ENCODE measurements at regions not wholly inside any gene's neighbourhood (a gene's known extent, or its start where the extent isn't known, plus 50 kb on each side); places are given as distances from the start of the nearest gene placed in this dataset.

- H2AFZ ChIP-seq (ENCODE audit: low read length): no peak overlapping the region
- no peak overlapping the region for H3K9ac ChIP-seq (ENCODE audit: extremely low read depth, insufficient read length, low read length)
- no peak overlapping the region for H4K91ac ChIP-seq (ENCODE audit: insufficient read length, low read depth, low read length)
- H3K27ac ChIP-seq (ENCODE audit: insufficient read length, low read depth, low read length): no peak overlapping the region
- no peaks in the 10 kb centered on the region for H3K4me1 ChIP-seq (ENCODE audit: insufficient read depth, low read length)
- no peak for TF ChIP-seq CTCF (conservative IDR thresholded peaks at IDR 0.05)
- H3K23ac ChIP-seq (ENCODE audit: insufficient read length, low read depth, low read length): no peak overlapping the region
- no peak overlapping the region for H3K18ac ChIP-seq (ENCODE audit: insufficient read length, low read depth, low read length)
- WGBS (ENCODE audit: extremely low coverage, insufficient read length, low lambda C conversion rate): no CpG with 5 or more reads among the region's 2 CpGs
- H2BK12ac ChIP-seq (ENCODE audit: insufficient read length, low read depth, low read length): no peak overlapping the region
- no peak overlapping the region for H3K4ac ChIP-seq (ENCODE audit: low read depth, low read length)
- no peak overlapping the region for H3K56ac ChIP-seq (ENCODE audit: insufficient read length, low read depth, low read length)
- Mint-ChIP-seq H3K9me3 (peaks cover 0 to 3% of the 10 kb centered on the region in 2 experiments; a peak in 2 of 5 replicates), H3K36me3 (ENCODE audit: insufficient read depth in 1 of 3, low read depth in 3 of 3) (no peaks in the 10 kb centered on the region; a peak in 3 of 7 replicates), H3K27ac (no peak overlapping the region), H3K4me1 (peaks cover 4 to 5% of the 10 kb centered on the region in 2 experiments; a peak in 3 of 4 replicates), H3K27me3 (ENCODE audit: low read depth) (no peaks in the 10 kb centered on the region), H3K4me3 (no peak overlapping the region)
- no peaks in the 10 kb centered on the region for H3K79me2 ChIP-seq (ENCODE audit: insufficient read depth, low read length)
- no peak overlapping the region for H2BK5ac ChIP-seq (ENCODE audit: insufficient read length, low read length)
- H2BK20ac ChIP-seq (ENCODE audit: low read depth, low read length, poor library complexity, severe bottlenecking): no peak overlapping the region
- H4K20me1 ChIP-seq (ENCODE audit: control insufficient read depth, insufficient read depth, insufficient read length): no peaks in the 10 kb centered on the region
- no peak for DNase-seq
- no peaks in the 10 kb centered on the region for H3K27me3 ChIP-seq (ENCODE audit: insufficient read depth, low read length)
- no peak overlapping the region for H3K14ac ChIP-seq (ENCODE audit: insufficient read depth, low read length)
- no peak overlapping the region for H3T11ph ChIP-seq (ENCODE audit: low read length)
- H4K5ac ChIP-seq (ENCODE audit: insufficient read length, low read depth, low read length): no peak overlapping the region
- H2AK5ac ChIP-seq (ENCODE audit: insufficient read length, low read length): no peak overlapping the region
- H4K8ac ChIP-seq (replicated peaks; ENCODE audit: insufficient read length, low read depth, low read length): no peak overlapping the region
- H3K23me2 ChIP-seq (ENCODE audit: insufficient read length, low read depth, low read length, poor library complexity, severe bottlenecking): no peaks in the 10 kb centered on the region
- no peaks in the 10 kb centered on the region for H3K79me1 ChIP-seq (ENCODE audit: insufficient read depth, low read depth, low read length, poor library complexity, severe bottlenecking)
- H3K9me3 ChIP-seq (ENCODE audit: control insufficient read depth, low read depth, low read length): no peaks in the 10 kb centered on the region
- H2BK120ac ChIP-seq (ENCODE audit: low read depth, low read length, poor library complexity, severe bottlenecking): no peak overlapping the region
- no peak overlapping the region for H3K4me2 ChIP-seq (ENCODE audit: insufficient read depth, insufficient read length, low read length)
- H2BK15ac ChIP-seq (ENCODE audit: low read depth, low read length): no peak overlapping the region
Measured at GRCh38 chr13:79862515-79862914, 381.6 kb downstream of the NDFIP2 start.
